GM19043 (cell line): ENCODE measurements at regions not wholly inside any gene's neighbourhood (a gene's known extent, or its start where the extent isn't known, plus 50 kb on each side); places are given as distances from the start of the nearest gene placed in this dataset.

Source experiments
- ATAC-seq: cut with Tn5 transposase; IDR thresholded peaks from one replicate; pipeline ENCODE4 v1.9.1; 2021; ENCODE audit warnings: low read depth; ENCODE audit not compliant: unreplicated experiment

DNA sequence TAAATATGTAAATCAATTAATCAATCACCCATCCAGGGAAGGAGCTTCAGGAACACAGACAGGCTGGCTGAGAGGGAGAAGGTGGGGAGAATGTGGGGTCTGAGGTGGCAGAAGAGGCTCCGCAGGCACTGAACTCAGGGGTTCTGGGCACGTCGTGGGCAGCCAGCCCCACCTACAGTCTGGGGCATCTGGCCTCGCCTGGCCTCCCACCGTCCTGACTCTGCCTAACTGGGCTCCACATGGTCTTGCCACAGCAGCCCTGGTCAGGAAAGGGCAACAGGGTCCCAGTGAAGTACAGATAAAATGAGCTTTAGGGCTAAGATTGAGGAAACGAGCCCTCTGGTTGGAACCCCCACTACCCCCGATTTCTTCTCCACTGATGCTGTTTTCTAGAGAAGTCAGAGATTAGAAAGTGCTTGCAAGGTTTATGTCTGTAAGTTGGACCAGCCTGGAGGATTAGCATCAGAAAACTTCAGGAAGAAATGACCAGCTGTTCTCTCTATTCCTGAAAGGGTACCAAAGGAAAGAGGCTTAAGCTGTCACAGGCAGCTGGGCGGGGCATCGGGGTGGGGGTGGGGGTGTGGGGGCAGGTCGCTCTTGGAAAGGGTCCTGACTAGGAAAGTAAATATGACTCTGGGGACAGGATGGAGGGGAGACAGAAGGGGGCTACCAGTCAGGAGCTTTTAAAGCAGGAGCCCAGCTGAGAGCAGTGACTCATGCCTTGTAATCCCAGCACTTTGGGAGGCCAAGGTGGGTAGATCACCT, 261.7 kb downstream of the BUD13 start:
- ATAC-seq = no peak

DNA sequence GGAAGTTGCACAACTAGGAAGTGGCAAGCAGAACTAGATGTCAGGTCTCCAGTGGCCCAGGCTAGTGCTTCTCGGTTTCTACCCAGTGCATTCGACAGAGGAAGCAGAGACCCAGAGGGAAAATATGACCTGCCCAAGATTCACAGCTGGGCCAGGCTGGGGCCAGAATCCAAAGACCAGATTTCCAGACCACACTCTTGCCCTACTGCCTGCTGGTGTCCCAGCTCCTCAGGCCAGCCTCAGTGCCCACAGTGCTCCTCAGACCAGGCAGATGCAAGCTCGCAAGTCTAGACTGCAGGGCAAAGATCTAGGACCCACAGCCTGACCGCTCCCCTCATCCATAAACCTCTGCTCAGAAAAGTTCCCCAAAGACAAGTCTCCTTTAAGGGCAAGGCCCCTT, 262.6 kb downstream of the BUD13 start:
- no peak for ATAC-seq

DNA sequence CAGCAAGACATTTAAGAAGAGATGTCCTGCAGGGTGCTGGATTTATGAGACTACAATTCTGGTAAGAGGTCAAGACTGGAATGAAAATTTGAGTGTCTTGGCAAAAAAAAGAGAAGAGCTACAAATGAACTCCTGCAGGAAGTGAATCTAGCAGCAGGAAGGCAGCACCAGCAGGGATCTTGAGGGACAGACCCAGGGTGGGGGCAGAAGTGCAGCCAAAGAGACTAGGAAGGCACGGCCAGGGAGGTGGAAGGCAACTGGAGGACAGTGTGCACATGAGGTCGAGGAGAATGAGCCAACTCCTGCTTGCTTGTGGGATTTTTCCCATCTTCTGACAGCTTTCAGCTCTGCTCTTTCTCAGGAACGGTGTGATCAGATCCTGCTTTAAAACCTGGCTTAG, 263.2 kb downstream of the BUD13 start:
- ATAC-seq = no peak

DNA sequence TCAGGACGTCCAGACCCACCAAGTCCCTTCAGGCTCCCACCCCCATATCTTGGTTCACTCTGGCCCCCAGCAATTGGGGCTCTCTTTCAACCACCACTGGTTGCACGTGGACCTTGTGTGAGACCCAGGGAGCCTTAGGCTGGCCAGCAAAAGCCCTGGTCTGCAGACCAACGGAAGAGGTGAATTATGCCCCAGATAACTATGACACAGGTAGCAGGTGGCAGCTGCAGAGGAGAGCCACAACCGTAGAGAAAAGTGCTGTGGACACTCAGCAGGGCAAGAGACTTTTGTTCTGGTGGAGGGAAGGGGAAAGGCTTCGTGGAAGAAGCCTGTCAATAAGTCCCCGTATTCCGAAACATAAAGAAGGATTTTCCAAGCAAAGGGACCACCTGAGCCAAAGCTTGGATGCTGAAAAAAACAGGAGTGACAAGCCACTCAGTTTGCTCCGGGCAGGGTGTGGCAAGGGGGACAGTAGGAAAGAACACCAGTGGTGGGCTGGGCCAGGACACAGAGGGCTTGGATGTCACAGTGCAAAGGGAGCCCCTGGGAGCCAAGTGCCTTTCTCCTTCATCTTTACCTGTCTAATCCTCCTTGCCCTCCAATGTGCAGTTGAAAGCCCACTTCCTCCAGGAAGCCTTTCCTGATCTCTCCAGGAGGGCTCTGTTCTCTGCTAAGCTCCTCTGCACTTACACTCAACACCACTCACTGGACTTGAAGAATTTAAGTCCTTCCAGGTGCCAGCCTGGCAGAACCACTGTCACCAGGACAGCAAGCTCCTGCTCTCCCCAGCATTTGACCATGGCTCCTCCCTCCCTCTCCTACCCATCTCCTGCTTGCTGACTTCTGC, 264.7 kb downstream of the BUD13 start:
- ATAC-seq = no peak

DNA sequence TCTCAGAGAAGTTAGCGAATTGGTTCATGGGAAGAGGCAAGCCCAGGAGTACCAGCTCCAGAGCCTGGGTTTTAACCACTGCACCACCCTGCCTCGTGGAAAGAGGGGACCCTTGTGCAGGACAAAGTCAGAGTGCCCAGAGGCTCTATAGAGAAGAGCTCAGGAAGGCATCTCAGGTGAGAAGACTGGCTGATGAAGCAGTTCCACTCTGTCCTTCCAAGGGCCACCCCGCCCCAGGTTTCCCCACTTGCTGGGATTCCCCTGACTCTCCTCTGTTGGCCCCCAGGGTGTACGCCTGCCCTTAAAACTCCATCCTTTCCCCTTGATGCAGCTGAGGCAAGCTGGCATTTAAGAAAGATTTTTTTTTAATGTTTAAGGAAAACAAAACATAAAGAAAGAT, 265.8 kb downstream of the BUD13 start:
- ATAC-seq = no peak

DNA sequence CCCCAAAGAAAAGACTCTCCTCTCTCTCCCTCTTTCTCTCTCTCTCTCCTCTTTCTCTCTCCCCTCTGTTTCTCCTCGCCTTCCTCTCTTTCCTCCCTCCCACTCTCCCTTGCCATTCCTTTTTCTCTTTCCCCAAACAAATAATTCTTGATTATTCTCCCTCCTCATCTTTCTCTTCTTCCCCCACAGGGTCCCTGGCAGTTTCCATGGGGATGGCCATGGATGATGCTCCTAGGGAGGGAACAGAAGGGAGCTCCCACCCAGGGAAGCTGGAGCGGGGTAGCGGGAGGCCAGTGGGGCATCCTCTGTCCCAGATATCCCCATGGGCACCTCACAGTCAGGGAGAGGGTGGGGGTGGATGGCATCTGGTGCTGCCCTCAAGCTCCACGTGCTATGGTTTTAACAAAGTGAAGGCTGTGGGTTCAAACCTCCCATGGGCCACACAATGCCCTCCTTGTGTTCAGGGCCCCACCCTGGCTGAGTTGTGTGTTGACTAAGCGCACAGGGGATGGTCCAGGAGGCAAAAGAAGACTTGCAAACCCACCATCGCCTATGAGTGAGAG, 266.4 kb downstream of the BUD13 start:
- no peak for ATAC-seq

- ATAC-seq = no peak
Observed at GRCh38 chr11:116505298-116506262, 267.2 kb downstream of the BUD13 start.

GRCh38 chr11:116504541-116505297, 268.1 kb downstream of the BUD13 start:
- ATAC-seq = no peak

DNA sequence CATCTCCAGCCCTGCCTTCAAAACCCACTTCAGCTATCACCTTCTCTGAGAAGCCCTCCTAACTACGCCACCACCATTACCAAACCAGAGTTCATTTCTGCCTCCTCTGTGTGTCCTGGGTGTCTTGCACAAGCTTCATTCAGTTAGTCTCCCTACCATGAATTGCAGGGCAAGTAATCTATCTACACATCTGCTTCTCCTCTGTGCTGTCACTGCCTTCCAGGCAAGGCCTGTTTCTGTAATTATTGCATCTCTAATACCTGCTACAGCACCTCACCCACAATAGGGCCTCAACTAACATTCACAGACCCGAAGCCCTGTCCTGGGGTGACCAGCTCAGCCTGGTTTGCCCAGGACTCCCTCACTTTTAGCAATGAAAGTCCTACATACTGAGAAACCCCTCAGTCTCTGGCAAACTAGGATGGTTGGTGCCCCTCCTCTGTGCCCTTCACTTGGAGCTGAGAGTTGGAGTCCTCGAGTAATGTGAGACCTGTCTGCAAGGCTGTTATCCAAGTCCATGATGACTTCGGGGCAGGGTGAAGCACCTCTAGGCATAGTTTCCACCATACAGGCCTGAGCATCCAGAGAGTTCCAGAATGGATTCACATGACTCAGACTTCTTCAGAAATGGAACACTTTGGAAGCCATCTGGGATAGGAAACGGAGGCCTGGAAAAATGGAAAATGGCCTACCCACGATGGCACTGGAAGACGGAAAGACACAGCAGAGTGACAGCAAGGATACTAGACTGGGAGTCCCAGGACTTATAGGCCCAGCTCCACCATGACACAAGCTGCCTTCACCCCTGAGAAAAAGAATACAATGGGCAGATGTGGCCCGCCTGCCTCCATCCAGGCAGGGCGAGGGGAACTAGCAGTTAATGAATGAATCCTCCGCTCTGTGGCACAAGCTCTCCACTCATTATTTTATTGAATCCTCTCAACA, 269.3 kb downstream of the BUD13 start:
- no peak for ATAC-seq

- ATAC-seq = no peak
Observed at GRCh38 chr11:116502641-116503061, 270.1 kb downstream of the BUD13 start.

DNA sequence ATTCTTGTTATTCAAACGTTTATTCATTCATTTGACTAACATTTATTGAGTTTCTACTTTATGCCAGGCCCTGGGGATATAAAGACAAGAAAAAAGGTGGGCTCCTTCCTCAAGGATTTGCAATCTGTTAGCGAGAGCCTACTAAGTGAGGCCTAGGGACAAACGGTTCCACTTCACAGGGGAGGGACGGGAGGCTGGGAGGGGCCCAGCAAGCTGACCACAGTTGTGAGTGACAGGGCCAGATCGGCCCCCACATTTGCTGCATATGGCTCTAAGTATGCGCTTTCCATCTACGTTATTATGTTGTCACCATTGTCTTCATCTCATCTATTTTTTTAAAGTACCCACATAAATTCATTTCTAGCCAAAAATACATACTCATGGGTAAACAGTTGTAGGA, 271.1 kb downstream of the BUD13 start:
- ATAC-seq = no peak

- no peak for ATAC-seq
Observed at GRCh38 chr11:116500947-116501602, 271.7 kb downstream of the BUD13 start.

- no peak for ATAC-seq
Observed at GRCh38 chr11:116500026-116500946, 272.5 kb downstream of the BUD13 start.

GRCh38 chr11:116499396-116500003, 273.3 kb downstream of the BUD13 start:
- ATAC-seq = no peak

DNA sequence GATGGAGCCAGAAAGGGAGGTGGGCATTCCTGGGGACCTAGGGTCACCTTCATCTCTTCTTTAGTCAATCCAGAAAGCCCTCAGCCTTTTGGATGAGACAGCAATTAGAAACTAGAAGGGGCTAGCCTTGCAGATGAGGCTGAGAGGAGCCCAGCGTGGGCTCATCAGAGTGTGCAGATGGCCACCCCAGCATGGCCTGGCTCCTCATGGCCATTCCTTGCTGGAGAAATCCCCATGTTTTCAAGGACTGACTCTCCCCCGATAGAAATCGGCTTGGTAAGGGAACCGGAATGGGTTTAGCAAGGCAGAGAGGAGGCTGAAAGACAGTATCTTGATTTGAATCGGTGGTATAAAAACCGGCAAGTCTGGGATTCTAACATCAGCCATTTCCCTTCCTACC, 274.6 kb downstream of the BUD13 start:
- ATAC-seq = no peak

DNA sequence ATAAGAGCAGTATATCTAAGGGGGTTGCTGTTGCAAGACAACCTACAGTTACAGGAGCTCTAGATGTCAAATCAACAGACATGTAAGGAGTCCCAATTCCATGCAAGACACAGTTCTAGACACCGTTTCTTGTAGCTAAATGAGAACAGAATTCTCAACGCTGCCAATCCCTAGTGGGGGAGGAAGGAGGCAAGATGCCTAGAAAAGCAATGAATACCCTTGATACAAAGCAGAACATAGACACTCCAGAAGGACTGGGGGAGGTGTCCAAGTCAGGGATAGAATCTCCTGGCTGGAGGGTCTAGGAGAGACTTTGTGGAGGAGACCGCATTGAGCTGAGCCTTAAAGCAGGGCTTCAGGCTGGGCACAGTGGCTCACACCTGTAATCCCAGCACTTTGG, 280.2 kb downstream of the BUD13 start:
- ATAC-seq = no peak
